Loucy (cell line): ENCODE measurements at regions not wholly inside any gene's neighbourhood (a gene's known extent, or its start where the extent isn't known, plus 50 kb on each side); places are given as distances from the start of the nearest gene placed in this dataset.

Experiments
- CTCF ChIP-seq: fragments of 200-600 bp; sonication (generic); conservative IDR thresholded peaks from 2 replicates; pipeline ENCODE4 v1.5.1; 2014; ENCODE audit warnings: mild to moderate bottlenecking, antibody characterized with exemption, low read length
- EZH2phosphoT487 ChIP-seq: fragments of 200-600 bp; IDR thresholded peaks from 2 replicates; pipeline ENCODE4 v1.6.1; 2018; ENCODE audit warnings: antibody characterized with exemption, mild to moderate bottlenecking, moderate library complexity, borderline replicate concordance

DNA sequence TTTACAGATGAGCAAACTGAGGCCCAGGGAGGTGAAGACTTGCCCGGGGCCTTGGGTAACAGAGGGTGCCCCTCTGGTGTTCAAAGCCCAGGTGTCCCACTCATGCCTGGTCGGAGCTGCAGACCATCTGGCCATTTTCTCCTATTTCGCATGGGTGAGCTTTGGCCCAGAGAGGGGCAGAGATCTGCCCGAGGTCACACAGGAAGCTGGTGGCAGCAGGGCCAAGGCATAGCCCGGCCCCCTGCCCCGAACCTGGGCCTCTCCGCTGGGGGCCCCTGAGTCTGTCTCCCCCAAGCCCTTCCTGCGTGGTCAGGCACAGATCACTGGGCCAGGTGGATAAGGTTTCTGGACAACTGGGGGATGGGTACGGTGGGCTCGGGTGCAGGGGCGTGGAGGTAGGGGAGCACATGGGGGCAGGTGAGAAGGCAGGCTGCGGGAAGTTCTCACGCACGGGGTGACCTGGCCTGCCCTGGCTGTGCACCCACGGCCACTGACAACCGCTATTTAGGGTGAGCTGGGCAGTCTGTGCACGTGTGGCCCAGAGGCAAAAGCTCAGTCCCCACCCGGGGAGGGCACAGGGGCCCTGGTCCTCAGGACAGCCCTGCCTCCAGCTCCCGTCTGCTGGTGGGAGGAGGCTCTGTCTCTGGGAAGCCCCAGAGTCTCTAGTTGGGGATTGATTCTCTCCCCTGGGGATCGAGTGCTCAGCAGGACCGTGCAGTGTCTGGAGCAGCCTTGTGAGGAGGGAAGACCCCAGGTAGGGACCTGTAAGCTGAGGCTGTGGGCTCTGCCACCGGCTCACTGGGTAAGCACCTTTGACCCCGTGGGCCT, 68.6 kb downstream of the UNCX start:
- TF ChIP-seq CTCF (no peak), EZH2phosphoT487 (no peak)
